ENCODE measurements at regions not wholly inside any gene's neighbourhood (a gene's known extent, or its start where the extent isn't known, plus 50 kb on each side); places are given as distances from the start of the nearest gene placed in this dataset.

DNA sequence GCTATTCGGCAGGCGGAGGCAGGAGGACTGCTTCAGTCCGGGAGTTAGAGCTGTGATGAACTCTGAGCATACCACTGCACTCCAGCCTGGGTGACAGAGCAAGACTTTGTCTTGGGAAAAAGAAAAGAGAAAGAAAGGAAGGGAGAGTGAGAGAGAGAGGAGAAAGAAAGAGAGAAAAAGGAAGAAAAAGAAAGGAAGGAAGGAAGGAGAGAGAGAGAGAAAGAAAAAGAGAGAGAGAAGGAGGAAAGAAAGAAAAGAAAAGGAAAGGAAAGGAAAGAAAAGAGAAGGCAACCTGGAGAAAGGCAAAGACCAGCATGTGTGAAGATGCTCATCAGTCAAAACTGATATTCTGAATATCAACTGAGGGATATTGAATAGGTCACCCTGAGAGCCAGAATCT lies 143.1 kb upstream of the SASH1 start:
- TF ChIP-seq POLR2A (IDR thresholded peaks at IDR 0.05) (no peak), CTCF (IDR thresholded peaks at IDR 0.05) (no peak)

All from esophagus squamous epithelium (tissue), 4 donors.